KBM-7 (cell line): ENCODE measurements at regions not wholly inside any gene's neighbourhood (a gene's known extent, or its start where the extent isn't known, plus 50 kb on each side); places are given as distances from the start of the nearest gene placed in this dataset.
A peak's percentile ranks its signal among the peaks of the same experiment; 100 is the strongest.

Source experiments
- DNase-seq: peaks from one replicate; pipeline ENCODE4 v3.0.0-alpha.2; 2015
- in situ Hi-C: fragments of 300-500 bp; cut with MboI; formaldehyde crosslinking; loops from 2 replicates; pipeline ENCODE4 v1.14.3; 2020; ENCODE audit warnings: low sequenced_read_pairs, low pct_unique_long_range_greater_than_20kb, mixed read lengths

DNA sequence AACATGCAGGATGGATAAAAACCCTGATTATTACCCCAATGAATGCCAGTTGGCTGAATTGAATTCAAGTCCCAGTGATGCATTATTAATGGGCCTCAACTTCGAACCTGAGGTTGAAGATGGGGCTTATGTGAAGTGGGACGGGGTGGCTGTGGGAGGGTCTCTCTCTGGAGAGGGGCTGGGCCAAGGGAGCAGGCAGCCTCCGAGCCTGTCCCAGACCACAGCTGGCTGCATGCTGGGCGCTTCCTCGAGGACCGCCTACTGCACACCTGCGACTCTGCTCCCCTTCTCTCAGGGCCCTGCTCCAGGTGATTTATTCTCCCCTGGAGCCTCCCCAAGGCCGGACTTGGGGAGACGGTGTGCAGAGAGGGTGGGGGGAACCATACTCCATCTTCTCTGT, 568.3 kb downstream of the CCDC171 start:
- in situ Hi-C loops, result no loop called here
- DNase-seq, result no peak

DNA sequence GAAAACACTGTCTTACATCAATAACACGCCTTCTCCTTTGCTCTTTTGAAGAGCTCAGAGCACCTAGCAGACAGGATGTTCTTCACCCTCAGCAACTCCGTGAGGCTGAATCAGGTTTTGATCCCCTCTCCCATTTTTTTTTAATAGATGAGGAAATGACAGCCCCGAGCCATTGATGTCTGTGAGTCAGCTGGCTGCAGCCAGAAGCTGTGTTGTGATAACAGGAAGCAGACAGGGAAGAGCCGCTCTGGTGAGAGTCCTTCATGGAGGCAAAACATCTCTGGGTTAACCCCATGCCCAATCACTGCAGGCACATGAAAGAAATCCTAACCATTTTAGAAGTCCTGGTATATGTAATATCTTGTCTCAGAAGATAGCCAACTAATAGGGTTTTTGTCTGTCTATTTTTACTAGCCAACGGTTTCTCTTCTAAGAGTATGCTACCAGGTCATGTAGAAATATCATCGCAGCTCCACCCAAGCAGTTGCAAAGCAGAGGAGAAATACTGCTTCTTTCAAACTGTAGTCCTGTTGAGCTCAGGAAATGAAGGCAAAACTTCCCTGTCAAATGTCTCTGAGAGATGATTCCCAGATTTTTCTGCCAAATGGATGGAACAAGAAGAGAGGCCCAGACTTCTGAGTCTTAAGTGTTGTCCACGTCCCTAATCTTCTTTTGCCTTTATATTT, 568.9 kb downstream of the CCDC171 start:
- in situ Hi-C loops, result no loop called here
- DNase-seq, result no peak

DNA sequence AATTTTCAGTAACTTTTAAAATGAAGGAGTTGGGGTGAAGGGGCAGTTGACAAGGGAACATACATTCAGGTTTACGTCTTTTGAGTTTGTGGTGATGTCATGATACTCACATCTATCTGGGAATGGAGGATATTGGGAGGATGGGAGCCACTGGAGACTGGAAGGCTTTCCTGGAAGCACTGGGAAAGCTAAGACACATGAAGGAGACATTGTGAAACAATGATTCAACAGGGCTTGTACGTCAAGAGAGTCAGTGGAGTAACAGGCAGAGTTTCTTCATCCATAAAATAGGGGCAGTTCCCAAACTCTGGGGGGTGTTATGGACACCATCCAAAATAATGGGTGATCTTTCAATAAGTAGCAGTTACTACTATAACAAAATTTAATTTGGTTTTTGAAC, 572.8 kb downstream of the CCDC171 start:
- no peak for DNase-seq
- in situ Hi-C loops, result loop anchor here (25.0 kb wide), 1 partner anchor 263 kb away; no protein-coding TSS in a partner anchor

DNA sequence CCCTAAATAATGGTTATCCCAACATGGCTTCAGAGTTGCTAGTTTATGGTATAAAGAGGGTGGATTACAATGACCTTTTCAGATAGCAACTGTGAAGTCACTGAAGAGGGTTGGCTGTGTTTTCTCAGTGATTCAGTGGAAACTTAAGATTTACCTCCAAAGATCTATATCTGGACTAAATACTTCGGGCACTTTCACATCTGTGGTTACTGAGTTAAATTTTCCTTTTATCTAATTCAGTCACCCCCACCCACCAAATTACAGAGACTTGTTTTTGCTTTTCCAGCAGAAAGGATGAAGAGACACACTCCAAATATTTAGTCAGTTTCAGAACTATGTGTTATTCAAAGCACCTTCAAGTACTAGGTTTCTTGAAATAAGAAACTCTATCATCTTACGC, 573.2 kb downstream of the CCDC171 start:
- no peak for DNase-seq
- in situ Hi-C loops, result loop anchor here (25.0 kb wide), 1 partner anchor 264 kb away; no protein-coding TSS in a partner anchor

DNA sequence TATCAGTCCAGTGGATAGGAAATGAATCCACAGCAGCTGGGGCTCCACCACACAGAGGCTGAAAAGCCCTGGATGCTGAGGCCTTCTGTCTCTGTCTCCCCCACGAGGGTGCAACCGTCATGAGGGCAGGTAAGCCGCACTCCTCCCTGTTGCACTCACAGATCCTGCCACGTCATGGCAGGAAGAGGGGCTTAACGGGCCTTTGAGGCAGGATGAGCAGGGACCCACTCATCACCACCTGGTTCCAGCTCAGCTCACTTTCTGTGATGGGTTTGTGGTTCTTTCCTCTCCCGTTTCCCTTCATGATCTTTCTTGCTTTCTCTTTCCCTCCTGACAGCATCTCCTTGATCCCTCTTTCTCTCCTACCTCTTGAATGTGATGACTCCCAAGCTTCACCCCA, 575.2 kb downstream of the CCDC171 start:
- DNase-seq, result no peak
- in situ Hi-C loops, result loop anchor here (25.0 kb wide), 1 partner anchor 266 kb away; no protein-coding TSS in a partner anchor

DNA sequence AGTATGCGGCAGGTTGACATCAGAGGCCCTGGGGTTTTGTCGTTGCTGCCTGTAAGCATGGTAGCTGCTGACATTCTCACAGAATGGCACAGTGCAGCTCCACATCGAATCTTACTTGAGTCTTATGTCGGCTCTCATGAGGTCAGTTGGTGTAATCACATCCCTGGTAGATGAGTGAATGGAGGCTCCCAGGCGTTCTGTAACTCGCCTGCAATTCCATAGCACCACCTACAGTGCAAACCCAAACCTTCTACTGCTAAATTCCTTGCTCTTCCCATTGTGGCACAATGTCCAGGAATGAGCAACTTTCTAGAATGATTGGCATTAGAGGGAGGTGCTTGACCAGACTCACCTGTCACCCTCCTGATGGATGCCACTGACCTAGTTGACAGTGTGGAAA, 578.4 kb downstream of the CCDC171 start:
- DNase-seq, result no peak
- in situ Hi-C loops, result loop anchor here (25.0 kb wide), 1 partner anchor 269 kb away; no protein-coding TSS in a partner anchor

DNA sequence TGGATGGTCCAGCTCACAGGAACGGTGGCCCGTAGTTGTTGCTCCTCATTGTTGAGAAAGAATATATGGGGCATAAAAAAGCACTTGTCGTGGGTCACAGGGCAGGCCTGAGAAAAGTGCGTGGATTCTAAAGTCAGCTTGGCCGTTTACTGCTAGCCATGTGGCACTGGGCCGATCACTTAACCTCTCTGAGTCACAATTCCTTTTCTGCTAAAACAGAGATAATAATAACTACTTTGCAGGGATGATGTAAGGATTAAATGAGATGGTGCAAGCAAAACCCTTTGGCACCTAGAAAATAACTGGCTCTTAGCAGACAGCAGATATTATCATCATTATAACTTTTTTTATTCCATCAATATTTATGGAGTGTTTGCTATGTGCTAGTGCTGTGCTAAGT, 579.7 kb downstream of the CCDC171 start:
- no peak for DNase-seq
- in situ Hi-C loops, result loop anchor here (25.0 kb wide), 1 partner anchor 270 kb away; no protein-coding TSS in a partner anchor

DNA sequence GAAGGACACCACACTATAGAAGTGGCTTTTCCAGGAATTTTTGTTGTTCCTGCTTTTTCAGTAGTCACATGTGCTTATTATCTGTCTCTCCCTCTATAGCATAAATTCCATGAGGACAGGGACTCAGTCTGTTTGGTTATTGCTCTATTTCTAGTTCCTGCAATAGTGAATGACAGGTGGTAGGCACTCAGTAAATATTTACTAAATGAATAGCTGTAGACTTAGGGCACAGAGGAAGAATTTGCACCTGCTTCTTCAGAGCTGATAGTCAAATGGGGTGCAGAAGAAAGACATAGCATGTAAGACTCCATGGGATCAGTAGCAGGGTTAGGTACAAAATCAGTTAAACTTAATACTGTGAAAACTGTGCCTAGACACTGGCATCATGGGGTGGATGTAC, 580.2 kb downstream of the CCDC171 start:
- in situ Hi-C loops, result loop anchor here (25.0 kb wide), 1 partner anchor 271 kb away; no protein-coding TSS in a partner anchor

DNA sequence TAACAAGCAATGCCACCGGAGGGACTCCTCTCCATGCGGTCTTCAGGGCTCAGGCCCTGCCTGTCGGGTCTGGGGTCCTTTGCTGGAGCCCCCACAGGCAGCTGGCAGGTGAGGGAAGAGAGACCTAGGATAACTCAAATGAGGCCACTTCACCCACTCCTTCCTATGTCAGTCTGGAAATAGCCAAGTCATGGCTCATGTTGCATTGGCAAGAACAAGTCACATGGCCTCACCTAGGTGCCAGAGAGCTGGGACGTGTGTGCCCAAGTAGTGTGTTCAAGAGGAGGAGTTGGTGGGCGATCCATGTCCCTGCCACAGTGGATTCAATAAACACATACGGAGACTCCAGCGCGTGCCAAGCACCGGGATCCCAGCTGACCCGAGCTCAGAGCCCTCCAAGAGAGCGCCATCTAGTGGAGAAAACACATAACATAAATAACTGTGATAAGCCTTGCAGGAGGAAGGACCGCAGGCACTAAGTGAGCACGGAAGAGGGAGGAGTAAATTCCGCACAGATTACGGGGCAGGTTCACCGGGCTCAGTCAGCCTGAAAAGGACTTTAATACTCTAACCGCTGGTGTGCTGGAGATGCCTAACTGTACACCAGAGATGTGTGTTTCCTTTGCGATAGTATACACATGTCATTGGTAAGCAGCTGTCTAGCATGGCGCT, 580.8 kb downstream of the CCDC171 start:
- DNase-seq, result peak; percentile 67

More for the DNA sequence above, 580.2 kb downstream of the CCDC171 start:
- DNase-seq, result no peak

DNA sequence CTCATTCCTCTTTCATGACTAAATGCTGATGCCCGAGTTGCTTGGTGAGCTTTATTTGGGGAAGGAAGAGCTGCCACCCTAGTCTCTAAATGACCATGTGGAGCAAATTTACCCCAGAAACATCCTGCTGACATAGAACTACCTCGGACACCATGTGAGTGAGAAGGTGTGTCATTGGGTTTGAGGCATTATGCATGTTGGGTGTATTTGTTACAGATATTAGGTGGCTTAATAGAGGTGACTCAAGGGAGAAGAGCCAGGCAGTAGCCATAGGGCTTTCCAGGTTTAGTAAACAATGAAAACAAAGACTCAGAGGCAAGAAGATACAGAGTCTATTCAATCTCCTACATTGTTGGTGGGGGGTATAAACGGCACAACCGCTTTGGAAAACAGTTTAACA, 581.5 kb downstream of the CCDC171 start:
- DNase-seq, result no peak
- in situ Hi-C loops, result loop anchor here (25.0 kb wide), 1 partner anchor 272 kb away; no protein-coding TSS in a partner anchor

More for the DNA sequence above, 580.8 kb downstream of the CCDC171 start:
- in situ Hi-C loops, result loop anchor here (25.0 kb wide), 1 partner anchor 271 kb away; no protein-coding TSS in a partner anchor

DNA sequence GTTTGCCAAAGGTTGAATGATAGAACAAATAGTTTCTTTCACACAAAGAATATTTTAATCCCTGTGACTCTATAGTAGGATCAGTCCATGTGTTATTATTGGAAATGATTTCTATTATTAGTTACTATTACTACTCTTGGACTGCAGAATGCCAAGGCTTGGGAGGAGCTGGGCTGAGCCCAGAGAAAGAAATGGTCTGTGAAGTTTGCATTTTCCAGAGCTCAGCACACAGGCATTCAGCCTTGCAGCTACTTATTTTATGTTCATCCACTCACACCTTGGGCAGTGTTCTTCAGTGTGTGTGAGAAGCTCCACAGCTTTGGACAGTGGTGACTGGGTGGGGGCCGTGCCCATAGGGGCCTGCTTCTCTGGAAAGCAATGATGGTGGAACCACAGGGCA, 583.1 kb downstream of the CCDC171 start:
- no peak for DNase-seq
- in situ Hi-C loops, result loop anchor here (25.0 kb wide), 1 partner anchor 274 kb away; no protein-coding TSS in a partner anchor

DNA sequence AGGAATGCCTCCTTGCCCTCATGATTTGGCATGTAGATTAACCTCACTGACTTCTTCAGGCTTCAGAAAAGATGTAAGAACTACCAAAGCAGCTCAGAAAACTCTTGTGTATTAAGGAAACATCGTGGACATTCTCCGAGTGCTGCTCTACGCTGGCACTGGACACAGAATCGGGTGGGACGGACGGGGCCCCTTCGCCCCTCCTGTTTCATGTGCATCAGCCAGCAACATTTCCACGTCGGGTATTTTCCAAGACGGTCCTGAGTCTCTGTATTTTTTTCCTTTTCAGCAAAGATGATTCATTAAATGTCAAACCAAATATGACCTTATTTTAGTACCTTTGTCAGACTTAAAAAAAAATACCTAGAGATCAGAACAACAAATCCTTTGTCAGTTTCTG, 583.6 kb downstream of the CCDC171 start:
- no peak for DNase-seq
- in situ Hi-C loops, result loop anchor here (25.0 kb wide), 1 partner anchor 274 kb away; no protein-coding TSS in a partner anchor

DNA sequence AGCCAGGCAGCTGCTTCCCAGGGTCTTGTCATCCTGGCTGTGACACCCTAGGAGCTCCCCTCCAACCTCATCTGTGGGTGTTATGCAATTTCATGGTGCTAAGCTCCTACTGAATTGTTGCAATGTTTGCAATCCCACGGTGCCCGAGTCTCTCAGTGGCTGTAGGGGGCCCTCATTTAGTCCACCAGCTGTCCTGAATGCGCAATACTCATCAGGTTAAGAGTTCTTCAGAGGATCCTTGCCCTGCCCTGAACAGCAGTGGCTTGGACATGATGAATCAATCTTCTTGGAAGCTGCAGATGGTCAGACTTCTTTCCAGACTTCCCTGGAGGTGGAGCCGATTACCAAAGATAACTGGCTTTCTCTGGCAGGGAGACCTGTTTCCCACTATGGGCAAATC, 584.1 kb downstream of the CCDC171 start:
- no peak for DNase-seq
- in situ Hi-C loops, result loop anchor here (25.0 kb wide), 1 partner anchor 275 kb away; no protein-coding TSS in a partner anchor

DNA sequence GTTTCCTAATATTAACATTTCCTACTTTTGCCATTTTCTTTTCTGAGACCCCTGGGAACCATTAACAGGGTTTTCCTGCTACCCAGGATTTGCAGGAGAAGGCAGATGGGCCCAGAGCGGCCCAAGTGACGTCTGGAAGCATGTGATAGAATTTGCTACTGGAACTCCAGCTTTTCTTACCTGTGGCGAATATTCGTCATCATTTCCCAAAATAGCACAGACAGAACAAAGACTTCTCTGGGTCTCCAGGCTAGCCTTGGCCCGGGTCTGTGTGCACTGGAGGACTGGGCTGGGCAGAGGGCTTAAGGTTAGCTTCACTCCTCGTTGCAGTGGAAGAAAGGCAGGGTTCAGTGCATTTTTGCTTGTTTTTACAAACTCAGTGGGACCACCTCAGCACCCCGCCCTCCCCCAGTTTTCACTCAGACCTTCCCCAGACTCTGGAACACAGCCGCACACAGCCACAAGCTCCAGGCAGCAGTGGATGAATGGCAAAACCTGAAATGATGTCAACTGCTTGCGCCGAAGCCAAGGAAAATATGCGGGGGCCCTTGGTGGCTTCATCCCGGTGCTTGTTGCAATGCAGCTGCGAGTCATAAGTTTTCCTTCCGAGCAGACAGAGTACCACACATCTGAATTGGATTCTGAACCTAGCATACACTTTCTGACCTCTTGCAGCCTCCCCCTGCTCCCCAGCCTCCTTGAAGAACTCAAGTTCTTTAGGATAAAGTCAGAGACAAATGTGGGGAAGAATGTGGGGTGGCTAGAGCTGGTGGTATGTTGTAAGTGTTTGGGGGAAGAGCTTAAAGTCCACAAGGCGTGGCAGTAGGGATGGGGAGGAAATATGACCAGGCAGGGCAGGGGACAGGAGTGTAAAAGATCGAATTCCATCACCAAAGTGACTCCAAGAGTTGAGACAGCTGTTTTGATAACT, 586.0 kb downstream of the CCDC171 start:
- in situ Hi-C loops, result loop anchor here (25.0 kb wide), 1 partner anchor 277 kb away; no protein-coding TSS in a partner anchor
- no peak for DNase-seq

DNA sequence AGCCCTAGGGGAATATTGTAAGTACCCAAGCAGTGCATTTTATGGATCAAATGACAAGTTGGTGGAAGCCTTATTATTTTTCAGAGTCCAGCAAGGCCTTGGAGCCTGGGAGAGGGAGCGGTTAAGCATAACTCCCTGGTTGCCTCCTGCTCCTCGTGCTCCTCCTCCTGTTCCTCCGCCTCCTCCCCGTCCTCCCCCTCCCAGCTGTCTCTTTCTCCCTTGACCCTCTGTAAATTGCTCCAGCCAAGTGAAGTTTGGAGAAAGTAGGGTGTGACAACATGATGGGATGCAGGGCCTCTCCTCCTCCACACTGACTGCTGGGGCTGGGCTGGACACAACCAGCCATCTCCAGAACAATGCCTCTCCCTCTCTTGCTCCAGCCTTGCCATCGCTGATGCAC, 586.9 kb downstream of the CCDC171 start:
- no peak for DNase-seq
- in situ Hi-C loops, result loop anchor here (25.0 kb wide), 1 partner anchor 277 kb away; no protein-coding TSS in a partner anchor

DNA sequence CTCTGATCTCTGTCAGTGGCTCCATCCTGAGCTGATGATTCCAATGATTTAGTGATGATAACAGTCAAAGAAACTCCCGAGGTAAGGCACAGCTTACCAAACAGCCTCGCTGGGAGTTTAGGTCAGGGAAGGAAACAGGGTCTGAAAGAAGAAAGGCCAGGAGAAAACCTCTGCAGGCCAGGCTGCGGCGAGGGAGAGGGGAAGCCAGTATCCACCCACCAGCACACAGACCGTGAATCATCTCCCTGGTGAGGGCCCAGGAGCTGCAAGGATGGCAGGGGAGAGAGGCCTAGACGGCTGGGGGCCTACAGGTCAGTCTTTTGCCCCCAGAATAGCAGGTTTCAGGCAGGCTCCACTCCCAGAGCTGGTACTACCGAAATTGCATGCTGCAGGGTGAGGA, 590.5 kb downstream of the CCDC171 start:
- in situ Hi-C loops, result loop anchor here (25.0 kb wide), 1 partner anchor 281 kb away; no protein-coding TSS in a partner anchor

DNA sequence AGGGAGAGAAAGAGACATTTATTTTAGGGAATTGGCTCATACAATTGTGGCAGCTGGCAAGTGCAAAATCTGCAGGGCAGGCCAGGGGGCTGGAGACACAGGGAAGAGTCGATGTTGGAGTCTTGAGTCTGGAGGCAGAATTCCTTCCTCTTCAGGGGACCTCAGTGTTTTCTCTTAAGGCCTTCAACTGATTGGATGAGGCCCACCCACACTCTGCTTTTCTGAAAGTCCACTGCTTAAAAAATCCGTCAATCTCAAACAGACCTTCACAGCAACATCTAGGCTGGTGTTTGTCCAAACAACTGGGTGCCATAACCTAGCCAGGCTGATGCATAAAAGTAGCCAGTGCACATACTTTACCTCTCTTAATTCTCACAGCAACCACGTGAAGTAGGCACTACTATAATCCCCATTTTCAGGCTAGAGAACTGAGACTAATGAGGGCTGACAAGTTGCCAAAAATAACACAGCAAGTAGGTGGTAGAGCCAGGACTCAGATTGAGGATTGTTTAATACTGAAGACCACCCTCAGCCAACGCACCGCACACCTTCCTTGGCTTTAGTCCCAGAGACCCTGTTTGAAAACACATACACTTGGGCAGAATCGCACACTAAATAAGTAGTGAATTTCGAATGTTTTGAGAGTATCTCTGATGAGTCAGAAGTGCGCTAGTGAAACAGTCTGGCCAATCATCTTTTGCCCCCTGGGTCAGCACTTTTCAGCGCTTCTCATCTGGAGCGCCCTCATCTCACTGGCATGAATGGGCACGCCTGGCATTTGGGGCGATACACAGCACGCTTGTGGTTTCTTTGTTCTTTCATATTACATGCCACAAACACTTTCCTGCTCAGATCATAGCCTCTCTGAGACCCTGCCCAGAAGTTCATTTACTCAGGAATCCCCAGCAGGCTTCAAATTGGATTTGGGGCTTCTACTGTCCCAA, 591.4 kb downstream of the CCDC171 start:
- in situ Hi-C loops, result loop anchor here (25.0 kb wide), 1 partner anchor 282 kb away; no protein-coding TSS in a partner anchor
- DNase-seq, result no peak

More for the DNA sequence above, 590.5 kb downstream of the CCDC171 start:
- no peak for DNase-seq
